ENCODE measurements at regions not wholly inside any gene's neighbourhood (a gene's known extent, or its start where the extent isn't known, plus 50 kb on each side); places are given as distances from the start of the nearest gene placed in this dataset.

DNA sequence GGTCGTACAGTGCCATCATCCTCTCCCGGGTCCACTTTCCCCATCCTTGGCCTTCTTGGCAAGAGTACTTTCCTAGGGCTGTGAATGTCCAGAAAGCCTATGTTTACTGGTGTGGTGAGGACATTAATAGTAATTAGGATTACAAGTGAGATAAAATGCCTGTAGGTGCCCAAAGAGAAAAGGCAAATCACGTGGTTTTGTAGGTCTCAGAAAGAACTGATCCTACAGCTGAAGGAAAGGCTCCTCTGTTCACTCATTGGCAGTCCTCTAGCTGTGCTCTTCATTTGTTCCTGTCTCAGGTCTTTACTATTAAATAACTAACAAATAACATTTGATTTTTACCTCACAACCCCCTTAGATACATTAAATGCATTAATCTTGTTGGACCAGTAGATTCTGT lies 220.1 kb upstream of the CBLB start:
- no peak for DNase-seq (ENCODE audit: low read depth)
- no peak overlapping the region for H3K4me3 ChIP-seq (ENCODE audit: low read depth, low read length)
- TF ChIP-seq, protein P1, sequence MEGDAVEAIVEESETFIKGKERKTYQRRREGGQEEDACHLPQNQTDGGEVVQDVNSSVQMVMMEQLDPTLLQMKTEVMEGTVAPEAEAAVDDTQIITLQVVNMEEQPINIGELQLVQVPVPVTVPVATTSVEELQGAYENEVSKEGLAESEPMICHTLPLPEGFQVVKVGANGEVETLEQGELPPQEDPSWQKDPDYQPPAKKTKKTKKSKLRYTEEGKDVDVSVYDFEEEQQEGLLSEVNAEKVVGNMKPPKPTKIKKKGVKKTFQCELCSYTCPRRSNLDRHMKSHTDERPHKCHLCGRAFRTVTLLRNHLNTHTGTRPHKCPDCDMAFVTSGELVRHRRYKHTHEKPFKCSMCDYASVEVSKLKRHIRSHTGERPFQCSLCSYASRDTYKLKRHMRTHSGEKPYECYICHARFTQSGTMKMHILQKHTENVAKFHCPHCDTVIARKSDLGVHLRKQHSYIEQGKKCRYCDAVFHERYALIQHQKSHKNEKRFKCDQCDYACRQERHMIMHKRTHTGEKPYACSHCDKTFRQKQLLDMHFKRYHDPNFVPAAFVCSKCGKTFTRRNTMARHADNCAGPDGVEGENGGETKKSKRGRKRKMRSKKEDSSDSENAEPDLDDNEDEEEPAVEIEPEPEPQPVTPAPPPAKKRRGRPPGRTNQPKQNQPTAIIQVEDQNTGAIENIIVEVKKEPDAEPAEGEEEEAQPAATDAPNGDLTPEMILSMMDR (IDR thresholded peaks at IDR 0.05; ENCODE audit: insufficient read depth, low read length) = no peak

DNA sequence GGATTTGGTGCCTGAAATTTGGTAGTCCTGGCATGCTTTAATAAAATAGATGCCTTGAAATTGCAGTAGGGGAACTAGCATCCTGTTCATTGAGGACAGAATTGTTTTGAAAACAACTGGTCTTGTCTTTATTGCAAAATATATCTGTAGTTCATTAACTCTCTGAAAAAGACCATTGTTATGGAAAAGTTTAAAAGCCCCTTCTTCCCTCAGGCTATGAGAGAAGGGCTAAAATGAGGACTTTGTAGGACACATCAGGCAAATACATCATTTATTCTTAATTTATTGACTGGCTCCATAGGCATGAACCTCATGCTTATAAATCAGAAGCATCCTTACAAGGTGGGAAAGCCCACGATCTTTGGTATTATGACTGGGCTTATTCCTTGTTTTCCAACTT lies 221.0 kb upstream of the CBLB start:
- TF ChIP-seq, protein P1 (IDR thresholded peaks at IDR 0.05; ENCODE audit: insufficient read depth, low read length) = no peak
- no peak for DNase-seq (ENCODE audit: low read depth)
- no peak overlapping the region for H3K4me3 ChIP-seq (ENCODE audit: low read depth, low read length)

DNA sequence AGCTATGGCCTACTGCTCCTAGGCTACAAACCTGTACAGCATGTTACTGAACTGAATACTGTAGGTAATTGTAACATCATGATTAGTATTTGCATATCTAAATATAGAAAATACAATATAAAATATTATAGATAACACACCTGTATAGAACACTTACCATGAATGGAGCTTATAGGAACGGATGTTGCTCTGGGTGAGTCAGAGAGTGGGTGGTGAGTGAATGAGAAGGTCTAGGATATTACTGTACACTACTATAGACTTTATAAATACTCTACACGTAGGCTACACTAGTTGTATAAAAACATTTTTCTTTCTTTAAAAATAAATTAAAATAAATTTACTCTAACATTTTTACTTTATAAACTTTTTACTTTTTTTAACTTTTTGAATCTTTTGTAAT lies 224.0 kb upstream of the CBLB start:
- TF ChIP-seq, protein P1 (IDR thresholded peaks at IDR 0.05; ENCODE audit: insufficient read depth, low read length) = no peak
- H3K4me3 ChIP-seq (ENCODE audit: low read depth, low read length) = no peak overlapping the region
- DNase-seq (ENCODE audit: low read depth) = no peak

DNA sequence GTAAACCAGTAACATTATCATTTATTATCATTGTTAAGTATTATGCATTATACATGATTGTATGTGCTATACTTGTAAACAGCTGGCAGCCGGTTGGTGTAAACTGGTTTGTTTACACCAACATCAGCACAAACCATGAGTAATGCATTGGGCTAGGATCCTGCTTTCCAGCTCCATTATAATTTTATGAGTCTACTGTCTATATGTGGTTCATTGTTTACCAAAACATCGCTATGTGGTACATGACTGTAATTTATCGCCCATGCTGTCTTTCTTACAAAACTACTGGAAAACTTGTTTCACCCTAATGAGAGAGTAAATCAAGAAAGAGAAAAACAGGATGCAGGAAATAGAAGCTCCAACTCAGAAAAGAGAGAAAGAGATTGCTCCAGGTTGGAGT lies 224.8 kb upstream of the CBLB start:
- TF ChIP-seq, protein P1 (IDR thresholded peaks at IDR 0.05; ENCODE audit: insufficient read depth, low read length) = no peak
- H3K4me3 ChIP-seq (ENCODE audit: low read depth, low read length) = no peak overlapping the region
- no peak for DNase-seq (ENCODE audit: low read depth)

DNA sequence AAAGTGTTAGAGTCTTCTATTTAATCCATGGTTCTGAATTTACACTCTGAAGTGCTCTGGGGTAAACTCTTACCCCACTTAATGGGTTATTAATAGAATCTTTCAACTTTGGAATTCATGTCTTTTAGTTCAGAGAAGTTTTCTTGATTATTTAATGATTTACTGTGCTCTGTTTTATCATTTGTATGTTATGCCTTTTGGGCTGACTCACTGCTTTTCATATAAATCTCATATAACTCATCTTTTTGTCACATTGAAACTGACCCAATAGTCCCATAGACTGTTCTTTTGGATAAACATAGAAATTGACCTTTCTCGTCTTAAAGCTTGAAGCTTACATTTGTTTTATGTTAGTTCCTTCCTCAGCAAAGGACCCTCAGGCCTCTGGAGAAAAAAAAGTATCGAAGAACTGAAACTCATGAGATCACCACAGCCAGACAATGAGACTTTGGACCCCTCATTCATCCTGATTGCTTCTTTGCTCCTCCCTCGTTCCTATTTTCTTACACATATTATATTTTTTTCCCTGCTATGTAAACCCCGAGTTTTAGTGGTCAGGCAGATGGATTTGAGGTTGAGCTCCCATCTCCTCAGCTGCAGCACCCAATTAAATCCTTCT lies 229.1 kb upstream of the CBLB start:
- TF ChIP-seq, protein P1 (IDR thresholded peaks at IDR 0.05; ENCODE audit: insufficient read depth, low read length) = no peak
- H3K4me3 ChIP-seq (ENCODE audit: low read depth, low read length) = no peak overlapping the region
- DNase-seq (ENCODE audit: low read depth) = peak; percentile 55

DNA sequence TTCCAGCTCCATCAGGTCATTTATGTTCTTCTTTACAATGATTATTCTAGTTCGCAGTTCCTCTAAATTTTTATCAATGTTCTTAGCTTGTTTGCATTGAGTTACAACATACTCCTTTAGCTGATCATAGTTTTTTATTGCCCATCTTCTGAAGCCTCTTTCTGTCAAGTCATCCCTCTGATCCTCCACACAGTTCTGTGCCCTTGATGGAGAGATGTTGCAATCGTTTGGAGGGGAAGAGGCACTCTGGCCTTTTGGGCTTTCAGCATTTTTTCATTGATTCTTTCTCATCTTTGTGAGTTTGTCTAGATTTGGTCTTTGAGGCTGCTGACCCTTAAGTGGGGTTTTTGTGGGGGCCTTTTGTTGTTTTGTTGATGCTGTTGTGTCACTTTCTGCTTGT lies 234.6 kb upstream of the CBLB start:
- TF ChIP-seq, protein P1 (IDR thresholded peaks at IDR 0.05; ENCODE audit: insufficient read depth, low read length) = no peak
- DNase-seq (ENCODE audit: low read depth) = no peak

DNA sequence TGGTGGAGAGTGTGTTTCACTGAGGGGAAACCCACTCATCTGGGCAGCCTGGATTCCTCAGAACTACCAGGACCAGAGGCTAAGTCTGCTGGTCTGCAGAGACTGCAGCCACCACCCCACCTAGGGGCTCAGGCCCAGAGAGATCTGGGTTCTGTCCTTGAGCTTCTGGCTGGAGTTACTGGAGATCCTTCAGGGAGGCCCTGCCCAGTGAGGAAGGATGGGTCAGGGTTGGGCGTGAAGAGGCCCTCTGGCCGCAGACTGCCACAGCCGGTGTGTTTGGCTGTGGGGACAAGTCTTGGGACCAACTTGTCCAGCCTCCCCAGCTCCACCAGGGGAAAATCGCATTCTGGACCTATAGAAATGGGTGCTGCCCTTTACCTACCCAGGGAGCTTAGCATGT lies 235.3 kb upstream of the CBLB start:
- DNase-seq (ENCODE audit: low read depth) = no peak
- TF ChIP-seq, protein P1 (IDR thresholded peaks at IDR 0.05; ENCODE audit: insufficient read depth, low read length) = no peak
- H3K4me3 ChIP-seq (ENCODE audit: low read depth, low read length) = no peak overlapping the region

More for the DNA sequence above, 234.6 kb upstream of the CBLB start:
- no peak overlapping the region for H3K4me3 ChIP-seq (ENCODE audit: low read depth, low read length)
